ENCODE measurements at regions not wholly inside any gene's neighbourhood (a gene's known extent, or its start where the extent isn't known, plus 50 kb on each side); places are given as distances from the start of the nearest gene placed in this dataset.

GRCh38 chr5:98248949-98249348, 524.5 kb upstream of the RGMB start:
- TF ChIP-seq, protein P1, sequence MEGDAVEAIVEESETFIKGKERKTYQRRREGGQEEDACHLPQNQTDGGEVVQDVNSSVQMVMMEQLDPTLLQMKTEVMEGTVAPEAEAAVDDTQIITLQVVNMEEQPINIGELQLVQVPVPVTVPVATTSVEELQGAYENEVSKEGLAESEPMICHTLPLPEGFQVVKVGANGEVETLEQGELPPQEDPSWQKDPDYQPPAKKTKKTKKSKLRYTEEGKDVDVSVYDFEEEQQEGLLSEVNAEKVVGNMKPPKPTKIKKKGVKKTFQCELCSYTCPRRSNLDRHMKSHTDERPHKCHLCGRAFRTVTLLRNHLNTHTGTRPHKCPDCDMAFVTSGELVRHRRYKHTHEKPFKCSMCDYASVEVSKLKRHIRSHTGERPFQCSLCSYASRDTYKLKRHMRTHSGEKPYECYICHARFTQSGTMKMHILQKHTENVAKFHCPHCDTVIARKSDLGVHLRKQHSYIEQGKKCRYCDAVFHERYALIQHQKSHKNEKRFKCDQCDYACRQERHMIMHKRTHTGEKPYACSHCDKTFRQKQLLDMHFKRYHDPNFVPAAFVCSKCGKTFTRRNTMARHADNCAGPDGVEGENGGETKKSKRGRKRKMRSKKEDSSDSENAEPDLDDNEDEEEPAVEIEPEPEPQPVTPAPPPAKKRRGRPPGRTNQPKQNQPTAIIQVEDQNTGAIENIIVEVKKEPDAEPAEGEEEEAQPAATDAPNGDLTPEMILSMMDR (IDR thresholded peaks at IDR 0.05; ENCODE audit: control extremely low read depth, extremely low read depth), result no peak
- H3K9ac ChIP-seq (ENCODE audit: insufficient read depth in 1 of 2, low read length in 2 of 2), result no peak overlapping the region
- ATAC-seq (ENCODE audit: insufficient read depth, low FRiP score) (no peak), DNase-seq (no peak)
- H3K36me3 ChIP-seq (ENCODE audit: control insufficient read depth in 4 of 4, insufficient read depth in 4 of 4, low read length in 4 of 4), result no peaks in the 10 kb centered on the region
- no peak overlapping the region for H3K4me3 ChIP-seq
- no peaks in the 10 kb centered on the region for H3K27me3 ChIP-seq (ENCODE audit: control insufficient read depth in 3 of 3, insufficient read depth in 3 of 3, low read length in 2 of 3)
- H3K4me1 ChIP-seq (ENCODE audit: control insufficient read depth in 5 of 5, insufficient read depth in 5 of 5, low read length in 5 of 5), result no peaks in the 10 kb centered on the region
- no peak overlapping the region for H3K27ac ChIP-seq (ENCODE audit: low read depth in 1 of 2, low read length in 1 of 2)
- WGBS, 2 donors, result 66 to 70% methylated on average over 2 of the region's 2 CpGs
- H3K9me3 ChIP-seq (ENCODE audit: control insufficient read depth in 4 of 4, insufficient read depth in 3 of 4, low read length in 3 of 4), result no peaks in the 10 kb centered on the region

DNA sequence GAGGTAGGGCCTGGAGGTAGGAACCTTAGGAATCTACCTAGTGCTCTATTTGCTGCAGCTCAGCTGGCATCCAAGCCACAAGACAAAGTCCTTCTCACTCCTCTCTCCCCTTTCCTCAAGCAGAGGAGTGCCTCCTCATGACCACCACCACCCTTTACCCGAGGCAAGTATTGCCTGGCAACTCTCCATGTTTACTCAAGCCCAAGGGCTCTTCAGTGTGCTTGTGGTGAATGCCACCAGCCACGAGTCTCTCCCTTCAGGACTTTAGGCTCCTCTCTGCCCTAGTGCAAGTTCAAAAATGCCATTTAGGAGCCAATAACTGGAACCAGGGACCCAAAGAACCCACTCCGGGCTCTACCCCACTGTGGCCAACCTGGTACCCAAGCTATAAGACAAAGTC, 514.5 kb upstream of the RGMB start:
- H3K9me3 ChIP-seq (ENCODE audit: control insufficient read depth in 4 of 4, insufficient read depth in 3 of 4, low read length in 3 of 4), result no peaks in the 10 kb centered on the region
- TF ChIP-seq, protein P1 (IDR thresholded peaks at IDR 0.05; ENCODE audit: control extremely low read depth, extremely low read depth), result no peak
- DNase-seq, result peak; percentile 9 to 54 (median 28)
- H3K36me3 ChIP-seq (ENCODE audit: control insufficient read depth in 4 of 4, insufficient read depth in 4 of 4, low read length in 4 of 4), result no peaks in the 10 kb centered on the region
- H3K27me3 ChIP-seq (ENCODE audit: control insufficient read depth in 3 of 3, insufficient read depth in 3 of 3, low read length in 2 of 3), result no peaks in the 10 kb centered on the region
- WGBS, 2 donors, result 55 to 67% methylated on average over 3 of the region's 3 CpGs
- no peak overlapping the region for H3K9ac ChIP-seq (ENCODE audit: insufficient read depth in 1 of 2, low read length in 2 of 2)
- H3K27ac ChIP-seq (ENCODE audit: low read depth in 1 of 2, low read length in 1 of 2), result no peak overlapping the region
- H3K4me3 ChIP-seq, result no peak overlapping the region
- no peaks in the 10 kb centered on the region for H3K4me1 ChIP-seq (ENCODE audit: control insufficient read depth in 5 of 5, insufficient read depth in 5 of 5, low read length in 5 of 5)
- peak; percentile 59 for ATAC-seq (ENCODE audit: insufficient read depth, low FRiP score)

DNA sequence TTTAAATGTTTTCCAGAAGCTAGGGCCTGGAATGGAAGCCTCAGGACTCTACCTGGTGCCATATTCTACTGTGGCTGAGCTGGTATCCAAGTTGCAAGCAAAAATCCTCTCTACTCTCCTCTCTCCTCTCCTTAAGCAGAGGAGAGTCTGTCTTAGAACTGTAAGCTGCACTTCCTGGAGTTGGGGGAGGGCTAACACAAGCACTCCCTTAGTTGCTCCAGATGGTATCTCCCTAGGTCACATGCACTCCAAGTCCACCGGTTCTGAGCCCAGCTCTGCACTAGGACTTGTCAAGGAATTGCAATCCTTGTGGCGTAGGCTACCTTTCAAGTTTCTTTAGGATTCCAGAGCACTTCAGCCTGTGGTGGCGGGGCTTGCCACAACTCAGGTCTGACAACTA, 513.9 kb upstream of the RGMB start:
- DNase-seq, result no peak
- Histone ChIP-seq H3K9ac (ENCODE audit: insufficient read depth in 1 of 2, low read length in 2 of 2) (no peak overlapping the region), H3K27ac (ENCODE audit: low read depth in 1 of 2, low read length in 1 of 2) (no peak overlapping the region), H3K36me3 (ENCODE audit: control insufficient read depth in 4 of 4, insufficient read depth in 4 of 4, low read length in 4 of 4) (no peaks in the 10 kb centered on the region), H3K4me3 (no peak overlapping the region), H3K9me3 (ENCODE audit: control insufficient read depth in 4 of 4, insufficient read depth in 3 of 4, low read length in 3 of 4) (no peaks in the 10 kb centered on the region), H3K4me1 (ENCODE audit: control insufficient read depth in 5 of 5, insufficient read depth in 5 of 5, low read length in 5 of 5) (no peaks in the 10 kb centered on the region), H3K27me3 (ENCODE audit: control insufficient read depth in 3 of 3, insufficient read depth in 3 of 3, low read length in 2 of 3) (no peaks in the 10 kb centered on the region)
- ATAC-seq (ENCODE audit: insufficient read depth, low FRiP score), result no peak
- TF ChIP-seq, protein P1 (IDR thresholded peaks at IDR 0.05; ENCODE audit: control extremely low read depth, extremely low read depth), result no peak
- WGBS, 2 donors, result 78 to 81% methylated on average over 3 of the region's 3 CpGs

GRCh38 chr5:98263084-98263483, 510.4 kb upstream of the RGMB start:
- ATAC-seq (ENCODE audit: insufficient read depth, low FRiP score) (no peak), DNase-seq (no peak)
- Histone ChIP-seq H3K27me3 (ENCODE audit: control insufficient read depth in 3 of 3, insufficient read depth in 3 of 3, low read length in 2 of 3) (no peaks in the 10 kb centered on the region), H3K36me3 (ENCODE audit: control insufficient read depth in 4 of 4, insufficient read depth in 4 of 4, low read length in 4 of 4) (no peaks in the 10 kb centered on the region), H3K27ac (ENCODE audit: low read depth in 1 of 2, low read length in 1 of 2) (no peak overlapping the region), H3K9ac (ENCODE audit: insufficient read depth in 1 of 2, low read length in 2 of 2) (no peak overlapping the region), H3K9me3 (ENCODE audit: control insufficient read depth in 4 of 4, insufficient read depth in 3 of 4, low read length in 3 of 4) (peaks cover 0 to 3% (median 0%) of the 10 kb centered on the region in 4 donors), H3K4me3 (no peak overlapping the region), H3K4me1 (ENCODE audit: control insufficient read depth in 5 of 5, insufficient read depth in 5 of 5, low read length in 5 of 5) (peaks cover 0 to 2% (median 0%) of the 10 kb centered on the region in 5 donors)
- WGBS, 2 donors, result 92 to 94% methylated on average over 2 of the region's 2 CpGs
- TF ChIP-seq, protein P1 (IDR thresholded peaks at IDR 0.05; ENCODE audit: control extremely low read depth, extremely low read depth), result no peak

Data from lung (tissue), 11 donors.